ENCODE measurements at regions not wholly inside any gene's neighbourhood (a gene's known extent, or its start where the extent isn't known, plus 50 kb on each side); places are given as distances from the start of the nearest gene placed in this dataset.

DNA sequence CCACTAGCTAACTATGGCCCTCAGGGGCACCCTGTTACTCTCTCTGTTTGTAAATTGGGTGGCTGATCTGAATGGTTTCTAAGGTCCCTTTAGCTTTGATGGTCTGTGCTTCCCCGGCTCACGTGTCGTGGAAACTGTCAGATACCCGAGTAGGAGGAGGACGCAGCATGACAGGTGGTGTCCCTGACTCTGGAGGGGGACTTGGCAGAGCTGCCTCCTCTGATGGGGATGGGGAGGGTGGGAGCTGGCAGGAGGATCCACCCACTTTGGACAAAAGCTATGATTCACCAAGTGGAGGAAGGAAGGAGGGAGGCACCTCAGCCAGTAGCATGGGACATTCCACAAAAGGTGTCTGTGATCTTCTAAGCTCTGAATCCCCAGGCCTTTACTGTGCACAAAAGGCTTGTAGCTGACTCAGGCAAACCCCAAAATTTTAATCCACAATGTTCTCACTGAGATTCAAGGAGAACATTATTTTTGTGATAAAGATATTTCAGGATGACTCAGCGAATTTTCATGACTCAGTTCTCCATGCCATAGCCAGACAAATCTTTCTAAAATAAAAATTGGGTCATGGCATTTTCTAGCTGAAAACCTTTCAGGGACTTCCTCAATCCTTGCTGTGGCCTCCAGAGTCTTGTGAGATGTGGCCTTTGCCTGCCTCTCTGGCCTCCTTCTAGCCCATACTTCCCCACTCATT is 131.0 kb upstream of the BRINP1 start:
- no peak overlapping the region for H3K4me3 Mint-ChIP-seq
- H3K36me3 Mint-ChIP-seq = no peaks in the 10 kb centered on the region
- no peak overlapping the region for H3K27ac Mint-ChIP-seq
- no peaks in the 10 kb centered on the region for H3K4me1 Mint-ChIP-seq
- ATAC-seq (ENCODE audit: low read depth in 2 of 2) = no peak
- peaks cover 0 to 6% (median 1%) of the 10 kb centered on the region in 7 donors for H3K9me3 Mint-ChIP-seq
- DNase-seq = no peak
- H3K27me3 Mint-ChIP-seq = peaks cover 0 to 8% (median 0%) of the 10 kb centered on the region in 3 donors

- ATAC-seq (ENCODE audit: low read depth in 2 of 2) = no peak
- no peaks in the 10 kb centered on the region for H3K4me1 Mint-ChIP-seq
- no peaks in the 10 kb centered on the region for H3K36me3 Mint-ChIP-seq
- H3K9me3 Mint-ChIP-seq = peaks cover 0 to 7% (median 2%) of the 10 kb centered on the region in 7 donors
- H3K27me3 Mint-ChIP-seq = no peaks in the 10 kb centered on the region
- DNase-seq = no peak
- H3K27ac Mint-ChIP-seq = no peak overlapping the region
- no peak overlapping the region for H3K4me3 Mint-ChIP-seq
These were observed 118.0 kb upstream of the BRINP1 start for GRCh38 chr9:119487118-119487827.

GRCh38 chr9:119483153-119483552 is 113.9 kb upstream of the BRINP1 start:
- Mint-ChIP-seq H3K4me1 (no peaks in the 10 kb centered on the region), H3K27ac (no peak overlapping the region), H3K36me3 (no peaks in the 10 kb centered on the region), H3K4me3 (no peak overlapping the region), H3K27me3 (peaks cover 0 to 2% (median 0%) of the 10 kb centered on the region in 3 donors), H3K9me3 (peaks cover 0 to 11% (median 2%) of the 10 kb centered on the region in 7 donors)
- no peak for DNase-seq
- no peak for ATAC-seq (ENCODE audit: low read depth in 2 of 2)

DNA sequence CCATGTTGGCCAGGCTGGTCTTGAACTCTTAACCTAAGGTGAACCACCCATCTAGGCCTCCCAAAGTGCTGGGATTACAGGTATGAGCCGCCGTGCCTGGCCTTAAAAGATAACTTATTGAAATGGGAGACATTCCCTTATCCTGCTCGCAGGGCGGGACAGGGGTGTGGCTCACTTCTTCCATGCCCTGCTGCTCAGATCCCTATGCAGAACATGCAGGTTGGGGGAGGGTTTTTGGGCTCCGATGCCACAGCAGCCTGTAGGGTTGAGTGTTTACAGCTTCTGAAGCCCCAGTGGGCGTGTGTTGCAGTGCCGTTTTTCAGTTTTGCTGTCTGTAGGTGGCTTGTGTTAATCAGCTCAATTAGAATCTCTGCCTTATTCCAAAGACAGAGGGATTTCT is 108.0 kb upstream of the BRINP1 start:
- peaks cover 0 to 5% (median 0%) of the 10 kb centered on the region in 3 donors for H3K27me3 Mint-ChIP-seq
- ATAC-seq (ENCODE audit: low read depth in 2 of 2) (no peak), DNase-seq (no peak)
- H3K27ac Mint-ChIP-seq = no peak overlapping the region
- H3K9me3 Mint-ChIP-seq = peaks cover 0 to 10% (median 2%) of the 10 kb centered on the region in 7 donors
- no peak overlapping the region for H3K4me3 Mint-ChIP-seq
- peaks cover 0 to 3% of the 10 kb centered on the region in 2 donors for H3K36me3 Mint-ChIP-seq
- H3K4me1 Mint-ChIP-seq = no peaks in the 10 kb centered on the region

- Mint-ChIP-seq H3K4me1 (no peaks in the 10 kb centered on the region), H3K27ac (no peak overlapping the region), H3K27me3 (peaks cover 0 to 8% (median 7%) of the 10 kb centered on the region in 3 donors), H3K9me3 (peaks cover 0 to 16% (median 3%) of the 10 kb centered on the region in 7 donors), H3K4me3 (no peak overlapping the region), H3K36me3 (no peaks in the 10 kb centered on the region)
- DNase-seq (no peak), ATAC-seq (ENCODE audit: low read depth in 2 of 2) (no peak)
These were observed 88.8 kb upstream of the BRINP1 start for GRCh38 chr9:119458068-119458467.

DNA sequence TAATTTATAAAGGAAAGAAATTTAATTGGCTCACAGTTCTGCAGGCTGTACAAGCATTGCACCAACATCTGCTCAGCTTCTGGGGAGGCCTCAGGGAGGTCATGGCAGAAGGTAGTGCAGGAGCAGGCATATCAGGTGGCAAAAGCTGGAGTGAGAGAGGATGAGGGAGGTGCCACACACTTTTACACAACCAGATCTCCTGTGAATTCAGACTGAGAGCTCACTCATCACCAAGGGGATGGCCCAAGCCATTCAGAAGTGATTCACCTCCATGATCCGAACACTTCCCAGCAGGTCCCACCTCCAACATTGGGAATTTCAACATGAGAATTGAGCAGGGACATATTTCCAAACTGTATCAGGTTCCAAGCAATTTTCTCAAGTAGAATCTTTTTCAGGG is 84.7 kb upstream of the BRINP1 start:
- no peaks in the 10 kb centered on the region for H3K4me1 Mint-ChIP-seq
- peaks cover 0 to 17% (median 4%) of the 10 kb centered on the region in 7 donors for H3K9me3 Mint-ChIP-seq
- ATAC-seq (ENCODE audit: low read depth in 2 of 2) = no peak
- DNase-seq = no peak
- H3K4me3 Mint-ChIP-seq = no peak overlapping the region
- H3K27ac Mint-ChIP-seq = no peak overlapping the region
- no peaks in the 10 kb centered on the region for H3K27me3 Mint-ChIP-seq
- no peaks in the 10 kb centered on the region for H3K36me3 Mint-ChIP-seq

DNA sequence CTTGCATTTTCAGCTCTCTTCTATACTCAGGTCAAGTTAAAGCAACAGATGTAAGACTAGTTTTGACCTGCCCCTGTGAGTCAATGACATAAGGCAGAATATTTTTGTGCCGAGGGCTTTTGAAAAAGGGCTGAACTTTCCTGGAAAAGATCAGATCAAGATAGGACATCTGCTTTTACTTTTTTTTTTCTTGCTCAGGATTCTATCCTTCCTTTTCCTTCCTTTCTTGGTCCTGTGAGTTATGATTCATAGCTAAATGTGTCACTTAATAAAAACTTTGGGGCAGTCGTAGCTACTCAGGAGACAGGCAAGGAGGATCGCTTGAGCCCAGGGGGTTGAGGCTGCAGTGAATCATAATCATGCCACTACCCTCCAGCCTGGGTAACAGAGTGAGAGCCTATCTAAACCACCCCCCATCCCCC is 84.3 kb upstream of the BRINP1 start:
- DNase-seq (no peak), ATAC-seq (ENCODE audit: low read depth in 2 of 2) (no peak)
- H3K4me3 Mint-ChIP-seq = no peak overlapping the region
- H3K27me3 Mint-ChIP-seq = no peaks in the 10 kb centered on the region
- no peaks in the 10 kb centered on the region for H3K36me3 Mint-ChIP-seq
- peaks cover 0 to 17% (median 4%) of the 10 kb centered on the region in 7 donors for H3K9me3 Mint-ChIP-seq
- H3K27ac Mint-ChIP-seq = no peak overlapping the region
- no peaks in the 10 kb centered on the region for H3K4me1 Mint-ChIP-seq

- DNase-seq (no peak), ATAC-seq (ENCODE audit: low read depth in 2 of 2) (no peak)
- Mint-ChIP-seq H3K27ac (no peak overlapping the region), H3K4me3 (no peak overlapping the region), H3K27me3 (no peaks in the 10 kb centered on the region), H3K36me3 (no peaks in the 10 kb centered on the region), H3K4me1 (no peaks in the 10 kb centered on the region), H3K9me3 (peaks cover 0 to 17% (median 4%) of the 10 kb centered on the region in 7 donors)
These were observed 82.2 kb upstream of the BRINP1 start for GRCh38 chr9:119451426-119451825.

- Mint-ChIP-seq H3K36me3 (no peaks in the 10 kb centered on the region), H3K4me1 (no peaks in the 10 kb centered on the region), H3K27me3 (peaks cover 0 to 12% (median 4%) of the 10 kb centered on the region in 3 donors), H3K27ac (no peak overlapping the region), H3K4me3 (no peak overlapping the region), H3K9me3 (peaks cover 0 to 6% (median 3%) of the 10 kb centered on the region in 7 donors)
- DNase-seq (no peak), ATAC-seq (ENCODE audit: low read depth in 2 of 2) (no peak)
These were observed 73.9 kb upstream of the BRINP1 start for GRCh38 chr9:119443179-119443578.

GRCh38 chr9:119441832-119442231 is 72.6 kb upstream of the BRINP1 start:
- ATAC-seq (ENCODE audit: low read depth in 2 of 2) = no peak
- Mint-ChIP-seq H3K4me1 (no peaks in the 10 kb centered on the region), H3K9me3 (peaks cover 0 to 6% (median 3%) of the 10 kb centered on the region in 7 donors), H3K4me3 (no peak overlapping the region), H3K27ac (no peak overlapping the region), H3K36me3 (no peaks in the 10 kb centered on the region), H3K27me3 (peaks cover 0 to 12% (median 4%) of the 10 kb centered on the region in 3 donors)
- no peak for DNase-seq

DNA sequence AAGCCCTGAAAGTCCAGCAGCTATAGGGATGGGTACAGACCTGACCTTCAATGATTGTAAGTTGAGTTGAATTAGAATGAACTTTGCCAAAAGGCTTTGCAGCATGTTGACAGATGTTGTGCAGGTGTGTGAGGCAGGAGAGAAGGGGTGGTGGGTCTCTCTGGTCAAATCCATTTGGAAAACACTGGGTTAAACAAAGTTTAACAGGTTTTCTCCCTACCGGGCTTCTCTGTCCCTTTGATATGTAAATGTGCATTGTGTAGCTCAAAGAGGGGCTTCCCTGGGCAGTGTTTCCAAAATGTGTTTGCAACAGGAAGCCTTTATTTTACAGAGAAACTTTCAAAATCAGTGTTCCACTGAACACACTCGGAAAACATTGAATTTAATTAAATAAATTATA is 72.1 kb upstream of the BRINP1 start:
- Mint-ChIP-seq H3K9me3 (peaks cover 0 to 6% (median 3%) of the 10 kb centered on the region in 7 donors), H3K27me3 (peaks cover 0 to 12% (median 4%) of the 10 kb centered on the region in 3 donors), H3K36me3 (no peaks in the 10 kb centered on the region), H3K4me3 (no peak overlapping the region), H3K27ac (no peak overlapping the region), H3K4me1 (no peaks in the 10 kb centered on the region)
- ATAC-seq (ENCODE audit: low read depth in 2 of 2) = no peak
- no peak for DNase-seq

DNA sequence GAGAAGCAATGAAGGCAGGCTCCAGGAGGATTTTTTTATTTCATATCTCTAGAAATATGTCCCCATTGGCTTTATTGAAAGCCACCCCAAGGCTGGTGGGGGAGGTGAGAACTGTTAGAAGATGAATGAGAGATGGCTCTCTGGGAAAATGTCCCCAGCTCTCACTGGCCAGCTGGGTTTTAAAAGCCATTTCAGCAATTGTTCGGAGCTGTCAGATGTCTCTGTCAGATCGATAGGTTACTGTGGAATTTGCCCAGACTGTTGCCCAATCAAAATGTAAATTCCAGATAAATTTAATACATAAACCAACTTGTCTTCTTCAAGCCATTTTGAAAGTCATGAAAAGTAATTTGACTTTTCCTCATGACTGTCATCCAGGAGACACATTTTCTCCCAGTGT is 67.0 kb upstream of the BRINP1 start:
- Mint-ChIP-seq H3K9me3 (peaks cover 0 to 3% (median 0%) of the 10 kb centered on the region in 7 donors), H3K4me3 (no peak overlapping the region), H3K27ac (no peak overlapping the region), H3K27me3 (peaks cover 0 to 5% (median 0%) of the 10 kb centered on the region in 3 donors), H3K36me3 (no peaks in the 10 kb centered on the region), H3K4me1 (no peaks in the 10 kb centered on the region)
- no peak for ATAC-seq (ENCODE audit: low read depth in 2 of 2)
- DNase-seq = no peak

- Mint-ChIP-seq H3K4me1 (no peaks in the 10 kb centered on the region), H3K4me3 (no peak overlapping the region), H3K36me3 (no peaks in the 10 kb centered on the region), H3K27ac (no peak overlapping the region), H3K27me3 (no peaks in the 10 kb centered on the region), H3K9me3 (peaks cover 0 to 3% (median 0%) of the 10 kb centered on the region in 7 donors)
- no peak for ATAC-seq (ENCODE audit: low read depth in 2 of 2)
- no peak for DNase-seq
These were observed 65.8 kb upstream of the BRINP1 start for GRCh38 chr9:119435076-119435475.

DNA sequence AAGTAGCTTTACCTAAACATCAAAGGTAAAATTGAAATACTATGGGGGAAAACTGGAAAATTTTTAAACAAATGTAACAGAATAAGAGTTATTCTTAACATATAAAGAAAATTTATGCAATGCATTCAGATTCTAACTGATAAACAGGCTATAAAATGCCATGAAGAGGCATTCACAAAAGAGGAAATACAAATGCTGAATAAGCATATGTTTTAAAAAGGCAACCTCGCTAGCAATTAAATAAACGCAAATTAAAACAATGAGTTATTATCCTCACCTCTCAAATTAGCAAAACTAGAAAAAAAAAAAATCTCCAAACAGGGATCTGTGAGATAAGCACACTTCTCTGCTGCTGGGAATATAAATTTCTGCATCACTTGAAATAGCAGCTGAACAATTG is 63.2 kb upstream of the BRINP1 start:
- H3K27ac Mint-ChIP-seq = no peak overlapping the region
- H3K4me1 Mint-ChIP-seq = no peaks in the 10 kb centered on the region
- DNase-seq = no peak
- no peak overlapping the region for H3K4me3 Mint-ChIP-seq
- ATAC-seq (ENCODE audit: low read depth in 2 of 2) = no peak
- no peaks in the 10 kb centered on the region for H3K36me3 Mint-ChIP-seq
- no peaks in the 10 kb centered on the region for H3K27me3 Mint-ChIP-seq
- peaks cover 0 to 17% (median 4%) of the 10 kb centered on the region in 7 donors for H3K9me3 Mint-ChIP-seq
